ENCODE measurements at regions not wholly inside any gene's neighbourhood (a gene's known extent, or its start where the extent isn't known, plus 50 kb on each side); places are given as distances from the start of the nearest gene placed in this dataset.
A peak's percentile ranks its signal among the peaks of the same experiment; 100 is the strongest.
"Not testable (repeated sequence)": the region's sequence is repeated elsewhere in the genome, so short reads cannot be mapped to it uniquely, and the experiment has no call there.

DNA sequence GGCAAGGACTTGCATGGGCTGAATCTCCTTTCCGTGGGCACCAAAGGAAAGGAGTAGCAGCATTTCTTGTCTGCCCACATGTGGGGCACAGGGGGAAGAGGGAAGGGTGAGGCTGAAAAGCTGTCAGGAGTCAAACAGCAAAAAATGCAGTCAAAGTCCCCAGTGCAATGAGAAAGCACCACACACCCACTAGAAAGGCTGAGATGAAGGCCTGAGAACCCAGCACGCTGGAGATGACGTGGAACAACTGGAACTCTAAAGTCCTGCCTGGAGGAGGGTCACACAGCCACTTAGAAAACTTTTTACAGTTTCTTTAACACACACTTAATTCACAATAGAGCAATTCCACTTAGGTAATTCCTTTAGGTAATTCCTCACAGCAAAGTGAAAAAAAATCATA lies 94.6 kb upstream of the IGFBPL1 start:
- no peak for DNase-seq (ENCODE audit: low read depth)

DNA sequence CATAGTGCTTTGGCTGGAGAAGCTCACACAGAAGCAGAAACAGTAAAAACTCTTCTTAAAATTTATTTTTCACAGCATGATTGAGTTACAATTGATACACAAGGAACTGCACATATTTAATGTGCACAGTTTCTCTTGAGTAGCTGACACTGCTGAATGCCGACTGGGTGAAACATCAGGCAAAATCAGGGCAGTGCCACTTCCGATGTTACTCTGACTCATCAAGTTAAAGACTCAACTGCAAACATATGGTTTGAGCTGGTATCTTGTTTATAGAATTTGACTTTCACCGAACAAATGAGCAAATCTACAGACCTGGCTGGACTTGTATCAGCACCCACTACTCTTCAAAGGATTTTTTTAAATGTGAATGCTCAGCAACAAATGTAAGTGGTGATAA lies 92.0 kb upstream of the IGFBPL1 start:
- DNase-seq (ENCODE audit: low read depth) = peak; percentile 10

DNA sequence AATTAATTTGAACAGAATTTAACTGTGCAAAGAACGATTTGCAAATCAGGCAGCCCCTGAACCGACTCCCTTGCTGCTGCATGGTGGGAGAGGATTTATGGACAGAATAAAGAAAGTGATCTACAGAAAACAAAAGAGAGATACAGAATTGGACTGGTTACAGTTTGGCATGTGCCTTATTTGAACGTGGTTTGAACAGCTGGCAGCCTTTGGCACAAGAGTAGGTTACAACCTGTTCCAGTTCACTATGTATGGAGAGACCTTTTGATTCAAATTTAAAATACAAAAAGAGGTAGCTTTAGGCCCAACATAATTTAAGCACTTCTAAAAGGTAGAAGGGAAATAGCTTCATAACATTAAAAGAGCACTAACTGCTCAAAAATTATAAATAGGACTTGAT lies 90.8 kb upstream of the IGFBPL1 start:
- DNase-seq (ENCODE audit: low read depth) = not testable (repeated sequence)

DNA sequence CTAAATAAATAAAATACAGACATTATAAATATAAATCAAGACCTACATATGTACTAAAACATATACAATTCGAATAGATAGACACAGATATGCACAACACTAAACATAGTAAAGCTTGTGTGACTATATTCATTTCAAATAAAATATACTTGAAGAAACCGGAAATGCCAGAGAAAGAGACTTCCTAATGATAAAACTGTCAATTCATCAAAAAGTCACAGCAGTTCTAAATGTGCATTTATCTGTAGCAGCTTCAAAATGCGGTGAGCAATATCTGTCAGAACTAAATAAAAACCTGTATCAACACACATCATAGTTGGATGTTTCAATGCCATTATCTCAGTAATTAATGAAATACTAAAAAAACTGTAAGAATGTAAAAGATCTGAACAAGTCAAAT lies 86.1 kb upstream of the IGFBPL1 start:
- not testable (repeated sequence) for DNase-seq (ENCODE audit: low read depth)

DNA sequence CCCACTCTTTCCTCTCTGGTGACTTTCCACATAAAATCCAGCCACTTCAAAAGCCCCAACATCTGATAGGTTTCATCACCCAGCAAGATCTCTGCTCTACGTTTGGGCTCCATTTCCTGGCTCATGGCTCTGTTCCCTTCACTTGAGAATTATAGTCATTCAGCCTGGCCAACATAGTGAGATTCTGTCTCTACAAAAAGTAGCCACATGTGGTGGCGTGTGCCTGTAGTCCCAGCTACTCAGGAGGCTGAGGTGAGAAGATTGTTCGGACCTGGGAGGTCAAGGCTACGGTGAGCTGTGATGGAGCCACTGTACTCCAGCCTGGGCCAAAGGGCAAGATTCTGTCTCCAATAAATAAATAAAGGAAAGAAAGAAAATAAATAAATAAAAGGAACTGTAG lies 83.3 kb upstream of the IGFBPL1 start:
- DNase-seq (ENCODE audit: low read depth) = no peak

DNA sequence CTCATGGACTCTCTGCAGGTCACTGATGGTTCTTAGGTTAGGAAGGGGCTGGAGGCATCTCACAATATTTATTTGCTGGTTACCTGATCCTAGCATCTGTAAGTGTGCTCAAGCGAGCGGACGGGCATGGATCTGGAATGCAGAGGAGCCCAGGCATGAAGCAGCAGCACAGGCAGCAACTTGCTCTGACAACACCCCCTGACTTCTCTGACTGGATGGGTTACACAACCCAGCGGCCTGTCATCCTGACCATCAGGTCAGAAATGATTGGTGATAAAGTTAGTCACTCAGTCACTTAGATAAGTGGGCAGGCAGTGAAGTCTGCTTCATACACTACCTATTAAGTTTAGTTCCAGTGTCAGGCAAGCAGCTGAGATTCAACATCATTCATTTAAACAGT lies 75.9 kb upstream of the IGFBPL1 start:
- not testable (repeated sequence) for DNase-seq (ENCODE audit: low read depth)

DNA sequence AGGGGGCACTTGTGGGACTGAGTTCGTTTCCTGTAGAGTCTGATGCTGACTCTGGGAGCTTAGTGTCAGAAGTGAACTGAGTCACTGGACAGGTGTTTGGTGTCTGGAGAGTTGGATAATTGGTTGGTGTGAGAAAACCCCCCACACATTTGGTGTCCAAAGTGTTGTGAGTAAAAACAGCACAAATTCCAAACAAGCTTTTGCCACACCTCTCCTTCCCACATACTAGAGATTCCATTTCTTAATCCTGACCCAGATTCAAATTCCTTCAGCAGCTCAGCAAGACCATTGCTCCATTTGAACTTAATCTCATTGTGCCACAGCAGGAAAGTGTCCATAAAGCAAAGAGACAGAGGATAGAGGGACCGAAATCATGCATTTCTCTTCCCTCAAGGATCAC lies 74.3 kb upstream of the IGFBPL1 start:
- DNase-seq (ENCODE audit: low read depth) = not testable (repeated sequence)

DNA sequence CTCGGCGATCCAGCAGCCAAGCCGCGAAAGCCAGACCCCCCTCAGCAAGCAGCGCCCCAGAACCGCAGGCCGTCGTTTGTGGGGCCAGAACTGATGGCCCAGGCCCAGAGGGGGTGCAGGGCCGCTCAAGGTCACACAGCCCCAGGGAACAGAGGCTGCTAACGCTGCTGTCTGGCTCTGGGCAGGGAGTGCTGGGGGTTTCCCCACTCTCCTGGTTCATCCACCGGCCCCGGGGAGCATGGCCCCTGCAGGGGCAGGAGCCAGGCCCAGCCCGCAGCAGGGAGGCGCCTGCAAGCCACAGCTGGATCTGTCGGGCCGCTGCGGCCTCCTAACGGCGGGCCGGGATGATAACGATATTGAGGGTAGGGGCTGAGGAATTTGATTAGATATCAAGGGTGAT lies 64.8 kb upstream of the IGFBPL1 start:
- DNase-seq (ENCODE audit: low read depth) = no peak

DNA sequence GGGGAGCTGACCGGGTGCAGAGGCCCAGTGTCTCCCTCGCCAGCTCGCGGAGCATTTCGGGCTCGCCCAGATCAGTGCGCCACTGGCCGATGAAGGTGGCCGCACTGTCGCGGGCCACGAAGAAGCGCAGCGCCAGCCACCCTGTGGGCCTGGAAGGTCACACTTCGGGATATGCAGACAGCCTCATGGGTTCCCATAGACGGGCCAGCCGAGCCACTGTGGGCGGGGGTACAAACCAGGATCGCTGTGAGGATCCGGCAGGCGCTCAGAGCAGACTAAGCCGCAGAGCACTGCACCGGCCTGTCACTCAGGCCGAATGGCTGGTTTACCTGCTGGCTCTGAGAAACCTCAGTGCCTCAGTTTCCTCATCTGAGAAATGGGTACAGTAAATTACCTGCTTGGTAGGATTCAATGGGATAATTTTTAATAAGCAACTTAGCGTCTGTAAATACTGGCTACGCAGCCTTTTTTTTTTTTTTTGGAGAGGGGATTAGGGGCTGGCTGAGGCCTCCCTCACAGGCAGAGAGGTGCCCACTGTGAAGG lies 64.0 kb upstream of the IGFBPL1 start:
- DNase-seq (ENCODE audit: low read depth) = no peak

DNA sequence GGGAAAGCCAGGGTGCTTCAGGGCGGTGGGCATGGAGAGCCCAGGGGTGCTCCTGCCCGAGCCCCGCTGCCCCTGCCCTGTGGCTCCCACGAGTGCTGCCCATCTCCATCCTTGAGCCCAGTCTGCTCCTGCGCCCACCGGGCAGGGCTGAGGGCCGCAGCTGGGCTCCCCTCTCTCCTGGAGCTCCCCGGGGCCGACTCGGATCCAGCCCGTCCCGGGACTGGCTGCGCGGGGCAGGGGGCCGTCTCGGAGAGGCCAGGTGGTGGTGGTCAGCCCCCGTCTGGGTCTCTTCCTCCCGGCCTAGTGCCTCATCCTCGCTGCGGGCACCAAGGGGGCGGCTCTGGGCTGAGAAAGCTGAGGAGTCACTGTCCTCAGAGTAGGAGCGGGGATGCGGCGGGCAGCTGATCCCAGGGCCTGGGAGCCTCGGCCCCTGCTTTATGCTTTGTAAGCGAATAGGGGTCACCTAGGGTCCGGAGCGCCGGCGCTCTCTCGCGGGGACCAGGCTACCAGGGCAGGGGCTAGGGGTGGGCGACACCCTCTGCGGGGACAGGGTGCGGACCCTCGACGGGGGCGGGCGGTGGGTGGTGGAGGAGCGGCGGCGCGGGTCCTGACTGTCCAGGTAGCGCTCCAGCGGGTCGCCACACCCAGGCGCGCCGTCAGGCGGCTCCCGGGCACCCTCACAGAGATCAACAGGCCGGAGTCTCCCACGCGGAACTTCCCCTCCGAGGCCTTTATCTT lies 63.3 kb upstream of the IGFBPL1 start:
- not testable (repeated sequence) for DNase-seq (ENCODE audit: low read depth)

DNA sequence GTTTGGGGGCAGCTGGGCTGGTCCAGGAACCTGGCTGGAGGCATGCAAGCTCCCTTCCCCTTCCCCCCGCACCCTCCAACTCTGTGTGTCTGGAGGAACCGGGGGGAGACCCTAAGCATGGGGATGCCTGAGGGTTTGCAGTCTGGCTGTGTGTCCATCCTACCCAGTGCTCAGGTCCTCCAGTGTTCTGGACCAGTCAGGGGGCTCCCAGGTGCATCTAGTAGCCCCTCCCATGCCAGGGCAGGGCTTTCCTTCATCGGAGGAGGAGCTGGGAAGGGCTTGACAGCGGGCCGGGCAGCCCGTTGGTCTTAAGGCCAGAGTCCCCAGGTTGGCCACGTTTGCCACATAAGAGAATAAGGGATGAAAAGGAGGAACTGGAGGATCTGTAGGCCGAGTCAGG lies 62.6 kb upstream of the IGFBPL1 start:
- no peak for DNase-seq (ENCODE audit: low read depth)

DNA sequence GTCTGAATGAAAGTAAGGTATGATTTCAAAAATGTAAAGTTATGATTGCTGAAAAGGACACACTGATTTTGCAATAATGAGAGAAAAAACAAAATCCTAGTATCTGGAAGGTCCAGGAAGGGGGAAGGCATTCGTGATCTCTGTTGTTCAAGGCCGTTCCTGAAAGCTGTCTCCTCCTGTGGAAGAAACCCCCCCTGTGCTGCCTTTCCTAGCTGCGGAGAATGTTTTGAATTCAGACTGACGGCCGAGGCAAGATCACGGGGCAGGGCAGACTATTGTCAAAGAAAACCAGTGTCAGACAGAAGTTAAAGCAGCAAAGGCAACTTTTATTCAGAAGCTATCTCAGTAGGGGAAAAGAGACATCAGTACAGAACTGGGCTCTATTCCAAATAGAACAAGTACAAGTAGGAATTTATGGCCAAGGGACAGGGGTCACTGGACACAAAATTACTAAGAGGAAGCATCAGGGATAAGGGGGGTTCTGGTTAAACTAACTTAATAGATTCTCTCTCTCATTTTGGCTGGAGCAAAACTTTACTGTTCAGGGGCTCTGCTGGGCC lies 61.9 kb upstream of the IGFBPL1 start:
- no peak for DNase-seq (ENCODE audit: low read depth)

DNA sequence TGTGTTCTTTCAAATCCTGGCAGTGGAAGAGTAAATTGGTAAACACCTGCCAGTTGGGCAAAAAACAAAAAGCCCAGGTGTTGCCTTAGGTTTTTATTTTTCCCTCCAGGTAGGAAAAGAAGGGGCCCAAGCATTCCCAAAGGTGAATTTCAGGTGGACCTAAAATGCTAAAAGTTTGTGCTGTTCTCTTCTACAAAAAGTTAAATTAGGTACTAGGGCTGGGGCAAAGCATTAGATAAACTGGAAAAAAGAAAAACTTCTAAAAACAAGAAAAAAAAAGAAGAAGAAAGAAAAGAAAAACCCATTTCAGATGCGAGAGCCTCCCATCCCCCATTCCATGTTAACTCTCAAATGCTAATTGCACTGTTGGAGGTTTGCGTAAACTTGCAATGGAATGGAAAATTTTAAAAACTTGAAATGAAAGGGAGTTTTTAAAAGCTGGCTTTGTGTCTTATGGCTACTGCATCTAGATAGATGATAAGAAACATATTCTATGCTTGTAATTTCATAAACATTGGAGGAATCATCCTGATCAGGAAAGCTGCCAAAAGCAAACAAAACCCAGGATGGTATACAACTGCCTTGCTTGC lies 59.9 kb upstream of the IGFBPL1 start:
- DNase-seq (ENCODE audit: low read depth) = not testable (repeated sequence)

DNA sequence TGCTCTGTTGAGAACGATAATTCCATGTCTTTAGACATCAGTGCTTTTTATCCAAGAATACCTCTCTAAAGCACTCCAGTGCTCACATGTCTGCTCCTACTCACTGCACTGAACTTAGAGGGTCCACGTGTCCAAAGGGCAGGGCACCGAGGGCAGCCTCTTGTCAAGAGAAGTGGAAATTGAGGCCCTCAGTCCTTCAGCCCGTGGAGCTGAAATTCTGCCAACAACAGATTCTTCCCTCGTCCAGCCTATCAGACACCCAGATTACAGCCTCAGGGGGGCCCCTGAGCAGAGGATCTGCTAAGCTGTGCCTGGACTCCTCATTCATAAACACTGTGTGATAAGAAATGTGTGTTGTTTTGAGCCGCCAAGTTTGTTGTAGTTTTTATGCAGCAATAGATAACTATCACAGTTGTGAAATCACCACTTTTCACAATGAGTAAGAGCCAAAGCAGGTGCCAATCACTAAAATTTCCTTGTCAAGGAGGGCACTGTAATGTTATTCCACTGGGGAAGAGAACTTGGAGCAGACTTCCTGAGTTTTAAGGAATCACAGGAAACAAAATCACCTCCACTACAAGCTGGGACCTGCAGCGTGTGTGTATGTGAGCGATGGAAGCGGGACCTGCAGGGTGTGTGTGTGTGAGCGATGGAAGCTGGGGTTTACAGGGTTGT lies 58.8 kb upstream of the IGFBPL1 start:
- no peak for DNase-seq (ENCODE audit: low read depth)

DNA sequence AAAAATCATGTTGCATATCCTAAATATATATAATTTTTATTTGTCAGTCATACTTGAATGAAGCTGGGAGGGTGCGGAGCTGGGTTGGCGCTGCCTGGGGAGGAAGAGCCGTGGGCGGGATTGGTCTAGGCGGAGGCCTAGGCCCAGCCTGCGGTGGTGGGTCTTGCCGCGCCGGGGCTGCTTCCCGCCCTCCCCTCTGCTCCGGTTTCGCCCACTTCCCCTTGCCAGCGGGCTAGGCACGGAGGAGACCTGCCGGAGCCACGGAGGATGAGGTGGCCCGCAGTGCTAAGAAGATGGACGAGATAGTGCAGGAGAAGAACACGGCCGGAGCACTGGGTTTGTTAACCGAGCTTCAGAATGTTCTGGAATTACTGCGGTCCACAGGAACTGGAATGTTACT lies 54.0 kb upstream of the IGFBPL1 start:
- DNase-seq (ENCODE audit: low read depth) = no peak

DNA sequence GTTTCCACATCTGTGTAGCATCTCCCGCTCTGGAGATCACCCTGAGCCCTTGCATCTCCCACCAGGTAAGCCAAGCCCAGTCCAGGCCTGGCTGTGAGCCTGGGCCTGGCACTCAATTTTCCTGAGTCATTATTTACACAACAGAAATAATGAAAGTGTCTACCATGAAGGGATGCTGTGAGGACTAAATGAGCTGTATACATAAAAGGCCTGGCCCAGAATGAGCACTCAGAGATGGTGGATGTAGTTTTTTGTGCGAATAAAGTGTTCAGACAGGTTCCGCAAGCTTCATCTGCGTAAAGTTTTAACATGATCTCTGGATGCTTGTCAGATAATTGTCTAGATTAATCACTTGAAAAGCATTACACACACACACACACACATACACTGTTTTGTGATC lies 50.2 kb upstream of the IGFBPL1 start:
- DNase-seq (ENCODE audit: low read depth) = not testable (repeated sequence)
